ENCODE measurements at regions not wholly inside any gene's neighbourhood (a gene's known extent, or its start where the extent isn't known, plus 50 kb on each side); places are given as distances from the start of the nearest gene placed in this dataset.

- TF ChIP-seq GABPA (IDR thresholded peaks at IDR 0.05; ENCODE audit: low read depth): no peak
- TF ChIP-seq REST (IDR thresholded peaks at IDR 0.05; ENCODE audit: insufficient replicate concordance, low read depth): no peak
- no peak for TF ChIP-seq POLR2AphosphoS5 (IDR thresholded peaks at IDR 0.05; ENCODE audit: low read depth)
- TF ChIP-seq CTCF (IDR thresholded peaks at IDR 0.05; ENCODE audit: insufficient read depth, low read length): no peak
Measured at GRCh38 chr6:117818449-117818848, 88.6 kb upstream of the SLC35F1 start.
